HepG2 (cell line): ENCODE measurements at regions not wholly inside any gene's neighbourhood (a gene's known extent, or its start where the extent isn't known, plus 50 kb on each side); places are given as distances from the start of the nearest gene placed in this dataset.
"Not testable (repeated sequence)": the region's sequence is repeated elsewhere in the genome, so short reads cannot be mapped to it uniquely, and the experiment has no call there.

Experiments
- ATAC-seq: fragments of 200-7000 bp; cut with Tn5 transposase; 3 replicates; pipeline ENCODE4 v1.9.1; 2020; ENCODE audit warnings: mild to moderate bottlenecking, moderate library complexity
- BruUV-seq: library from RNA; stranded (reverse); fragments of 400-500 nt; replicated peaks from 2 replicates; lab custom pipeline; 2021; lab: Mats Ljungman, UMichigan
- CTCF ChIA-PET: fragments of 300-600 bp; formaldehyde crosslinking; extraction: SDS; loops from one replicate; lab custom pipeline; 2021; ENCODE audit warnings: low total read pairs, inconsistent platforms, low intra/inter-chr PET ratio; lab: Yijun Ruan, JAX
- POLR2A ChIA-PET: fragments of 350-600 bp; sonication (Branson Sonifier 250); formaldehyde crosslinking; loops from one replicate; lab custom pipeline; 2020; ENCODE audit warnings: antibody characterized with exemption, inconsistent platforms; lab: Yijun Ruan, JAX
- DNase-seq: peaks from one replicate; pipeline ENCODE4 v3.0.0-alpha.2; 2015; ENCODE audit warnings: low spot score
- FAIRE-seq: peaks from 3 replicates; lab custom pipeline; 2011; peaks lifted over from hg19 to GRCh38; lab: Jason Lieb, UNC
- H2AFZ ChIP-seq: one replicate; pipeline ENCODE4 v1.6.1; 2011; ENCODE audit warnings: low read length, inconsistent platforms
- H3K27ac ChIP-seq: fragments of 300-600 bp; 3 replicates; pipeline ENCODE4 v1.8.0; 2011; ENCODE audit warnings: mixed run types, mild to moderate bottlenecking, mixed read lengths, low read length, inconsistent platforms; ENCODE audit not compliant: insufficient read depth; ENCODE audit errors: extremely low read length
- H3K27me3 ChIP-seq, 2 experiments: fragments of 200-600 bp in 1 of 2; 2 replicates in 1 of 2; 3 replicates in 1 of 2; pipeline versions ENCODE4 v1.6.0 to v1.8.0; 2011; ENCODE audit warnings: low read length in 2 of 2, mild to moderate bottlenecking in 2 of 2, moderate library complexity in 2 of 2, inconsistent platforms in 1 of 2; ENCODE audit not compliant: insufficient read depth in 2 of 2, control insufficient read depth in 1 of 2
- H3K36me3 ChIP-seq, 2 experiments: fragments of 200-600 bp in 1 of 2; replicated peaks in 1 of 2; 2 replicates in 1 of 2; 3 replicates in 1 of 2; pipeline versions ENCODE4 v1.5.1 to v1.8.0; 2011; ENCODE audit warnings: low read length in 2 of 2, inconsistent platforms in 1 of 2; ENCODE audit not compliant: insufficient read depth in 2 of 2, control insufficient read depth in 1 of 2
- H3K4me1 ChIP-seq: 2 replicates; pipeline ENCODE4 v1.5.1; 2012; ENCODE audit warnings: low read length, inconsistent platforms; ENCODE audit not compliant: insufficient read depth
- H3K4me2 ChIP-seq: 2 replicates; pipeline ENCODE4 v1.6.0; 2011; ENCODE audit warnings: low read depth, low read length, inconsistent platforms
- H3K4me3 ChIP-seq, 3 experiments: fragments of 200-600 bp in 1 of 3; sonication (generic), shearing (Covaris generic) in 1 of 3; replicated peaks in 1 of 3; 2 replicates each; pipeline ENCODE4 v1.5.1; 2011 to 2016; ENCODE audit warnings: low read length in 3 of 3, inconsistent platforms in 2 of 3, low read depth in 2 of 3, mild to moderate bottlenecking in 2 of 3, control low read depth in 1 of 3, mixed read lengths in 1 of 3; ENCODE audit not compliant: insufficient read depth in 1 of 3
- H3K79me2 ChIP-seq: one replicate; pipeline ENCODE4 v1.6.1; 2011; ENCODE audit warnings: low read length, inconsistent platforms; ENCODE audit not compliant: insufficient read depth
- H3K9ac ChIP-seq: 2 replicates; pipeline ENCODE4 v1.6.0; 2011; ENCODE audit warnings: mild to moderate bottlenecking, low read depth, low read length, inconsistent platforms; ENCODE audit not compliant: insufficient read depth
- H3K9me3 ChIP-seq: 2 replicates; pipeline ENCODE4 v1.5.1; 2012; ENCODE audit warnings: mild to moderate bottlenecking, low read length
- H4K20me1 ChIP-seq: 2 replicates; pipeline ENCODE4 v1.6.0; 2011; ENCODE audit warnings: inconsistent platforms, mild to moderate bottlenecking, low read length, moderate library complexity; ENCODE audit not compliant: insufficient read depth
- WGBS: methylation state at CpG from one replicate; pipeline ENCODE4 v1.1.6; 2017; ENCODE audit warnings: low lambda C conversion rate; 5-methylcytosine and 5-hydroxymethylcytosine counted together
- in situ Hi-C: cut with HindIII; loops from 2 replicates; pipeline ENCODE4 v1.10.0; 2017; ENCODE audit warnings: low pct_unique_long_range_greater_than_20kb; ENCODE audit not compliant: extremely low pct_ligation_motif_present
- intact Hi-C: fragments of 100-400 bp; cut with micrococcal nuclease; formaldehyde crosslinking; loops from one replicate; pipeline ENCODE4 v1.10.0; 2022; ENCODE audit not compliant: unreplicated experiment

GRCh38 chr9:66046992-66047391 is 310.0 kb downstream of the FOXD4L4 start:
- BruUV-seq, CTCF ChIA-PET, H3K4me2 ChIP-seq, H3K4me3 ChIP-seq, H3K36me3 ChIP-seq, H3K79me2 ChIP-seq, H3K27ac ChIP-seq, POLR2A ChIA-PET, H3K9ac ChIP-seq, H3K4me1 ChIP-seq, in situ Hi-C loops, H3K9me3 ChIP-seq, DNase-seq, H4K20me1 ChIP-seq, H2AFZ ChIP-seq, ATAC-seq, intact Hi-C loops, H3K27me3 ChIP-seq, FAIRE-seq: not testable (repeated sequence)
- WGBS, result no CpG with 5 or more reads among the region's 8 CpGs

- H2AFZ ChIP-seq, in situ Hi-C loops, FAIRE-seq, H3K27ac ChIP-seq, intact Hi-C loops, H3K27me3 ChIP-seq, H3K4me3 ChIP-seq, H3K4me1 ChIP-seq, H3K9ac ChIP-seq, POLR2A ChIA-PET, H3K79me2 ChIP-seq, DNase-seq, H3K36me3 ChIP-seq, H3K9me3 ChIP-seq, BruUV-seq, H3K4me2 ChIP-seq, H4K20me1 ChIP-seq, CTCF ChIA-PET: not testable (repeated sequence)
- no CpG with 5 or more reads among the region's 2 CpGs for whole genome bisulfite sequencing
- peak; percentile 67 for ATAC-seq
Measured at GRCh38 chr9:66049721-66050120, 312.8 kb downstream of the FOXD4L4 start.

- intact Hi-C loops, H3K36me3 ChIP-seq, BruUV-seq, ATAC-seq, H3K4me2 ChIP-seq, CTCF ChIA-PET, POLR2A ChIA-PET, H3K27ac ChIP-seq, H4K20me1 ChIP-seq, H3K27me3 ChIP-seq, H2AFZ ChIP-seq, in situ Hi-C loops, DNase-seq, H3K4me3 ChIP-seq, H3K79me2 ChIP-seq, H3K4me1 ChIP-seq, H3K9me3 ChIP-seq, FAIRE-seq, H3K9ac ChIP-seq: not testable (repeated sequence)
- WGBS, result no CpG with 5 or more reads among the region's 2 CpGs
Measured at GRCh38 chr9:66054705-66055104, 317.8 kb downstream of the FOXD4L4 start.

GRCh38 chr9:66060681-66061080 is 323.7 kb downstream of the FOXD4L4 start:
- H4K20me1 ChIP-seq, CTCF ChIA-PET, H3K27me3 ChIP-seq, intact Hi-C loops, H3K79me2 ChIP-seq, H3K36me3 ChIP-seq, H2AFZ ChIP-seq, in situ Hi-C loops, H3K9me3 ChIP-seq, H3K27ac ChIP-seq, H3K9ac ChIP-seq, H3K4me1 ChIP-seq, DNase-seq, H3K4me2 ChIP-seq, ATAC-seq, H3K4me3 ChIP-seq, BruUV-seq, FAIRE-seq, POLR2A ChIA-PET: not testable (repeated sequence)
- no CpG with 5 or more reads among the region's 1 CpG for WGBS
